DND-41 (cell line): ENCODE measurements at regions not wholly inside any gene's neighbourhood (a gene's known extent, or its start where the extent isn't known, plus 50 kb on each side); places are given as distances from the start of the nearest gene placed in this dataset.

Experiments used
- CTCF ChIP-seq: IDR thresholded peaks from 2 replicates; pipeline ENCODE4 v1.5.1; 2012; ENCODE audit warnings: borderline replicate concordance, low read length, moderate library complexity, mild to moderate bottlenecking; ENCODE audit not compliant: poor library complexity, severe bottlenecking; ENCODE audit errors: extremely low read depth
- EZH2 ChIP-seq: IDR thresholded peaks from 3 replicates; pipeline ENCODE4 v1.6.1; 2012; ENCODE audit warnings: borderline replicate concordance, low read depth, mild to moderate bottlenecking, moderate library complexity, low read length, inconsistent platforms; ENCODE audit not compliant: severe bottlenecking

- TF ChIP-seq EZH2: no peak
- no peak for TF ChIP-seq CTCF
Observed at GRCh38 chr2:49444005-49444404, 289.7 kb upstream of the FSHR start.
